ENCODE measurements at regions not wholly inside any gene's neighbourhood (a gene's known extent, or its start where the extent isn't known, plus 50 kb on each side); places are given as distances from the start of the nearest gene placed in this dataset.
"Not testable (repeated sequence)": the region's sequence is repeated elsewhere in the genome, so short reads cannot be mapped to it uniquely, and the experiment has no call there.

DNA sequence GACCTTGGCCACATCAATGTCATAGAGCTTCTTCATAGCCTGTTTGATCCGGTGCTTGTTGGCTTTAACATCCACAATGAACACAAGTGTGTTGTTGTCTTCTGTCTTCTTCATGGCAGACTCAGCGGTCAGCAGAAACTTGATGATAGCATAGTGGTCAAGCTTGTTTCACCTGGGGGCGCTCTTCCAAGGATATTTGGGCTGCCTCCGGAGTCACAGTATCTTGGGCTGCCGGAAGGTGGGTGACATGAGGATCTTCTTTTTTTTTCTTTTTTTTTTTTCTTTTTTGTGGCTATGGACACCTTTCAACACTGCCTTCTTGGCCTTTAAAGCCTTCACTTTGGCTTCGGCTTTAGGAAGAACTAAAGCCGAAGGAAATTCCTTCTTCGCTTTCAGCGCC is 244.6 kb downstream of the GJA1 start:
- 93 to 96% (median 94%) methylated on average over 9 of the region's 9 CpGs for WGBS, 3 donors
- Histone ChIP-seq H3K4me3 (no peak overlapping the region), H3K4me1 (ENCODE audit: insufficient read depth) (no peaks in the 10 kb centered on the region), H3K36me3 (no peaks in the 10 kb centered on the region), H3K27ac (no peak overlapping the region), H3K27me3 (no peaks in the 10 kb centered on the region), H3K9me3 (no peaks in the 10 kb centered on the region)
- intact Hi-C loops (cut with DNase I): no loop called here
- TF ChIP-seq, protein P1, sequence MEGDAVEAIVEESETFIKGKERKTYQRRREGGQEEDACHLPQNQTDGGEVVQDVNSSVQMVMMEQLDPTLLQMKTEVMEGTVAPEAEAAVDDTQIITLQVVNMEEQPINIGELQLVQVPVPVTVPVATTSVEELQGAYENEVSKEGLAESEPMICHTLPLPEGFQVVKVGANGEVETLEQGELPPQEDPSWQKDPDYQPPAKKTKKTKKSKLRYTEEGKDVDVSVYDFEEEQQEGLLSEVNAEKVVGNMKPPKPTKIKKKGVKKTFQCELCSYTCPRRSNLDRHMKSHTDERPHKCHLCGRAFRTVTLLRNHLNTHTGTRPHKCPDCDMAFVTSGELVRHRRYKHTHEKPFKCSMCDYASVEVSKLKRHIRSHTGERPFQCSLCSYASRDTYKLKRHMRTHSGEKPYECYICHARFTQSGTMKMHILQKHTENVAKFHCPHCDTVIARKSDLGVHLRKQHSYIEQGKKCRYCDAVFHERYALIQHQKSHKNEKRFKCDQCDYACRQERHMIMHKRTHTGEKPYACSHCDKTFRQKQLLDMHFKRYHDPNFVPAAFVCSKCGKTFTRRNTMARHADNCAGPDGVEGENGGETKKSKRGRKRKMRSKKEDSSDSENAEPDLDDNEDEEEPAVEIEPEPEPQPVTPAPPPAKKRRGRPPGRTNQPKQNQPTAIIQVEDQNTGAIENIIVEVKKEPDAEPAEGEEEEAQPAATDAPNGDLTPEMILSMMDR (IDR thresholded peaks at IDR 0.05): no peak
- TF ChIP-seq EP300 (IDR thresholded peaks at IDR 0.05) (no peak), POLR2A (IDR thresholded peaks at IDR 0.05) (no peak)
- DNase-seq: no peak

DNA sequence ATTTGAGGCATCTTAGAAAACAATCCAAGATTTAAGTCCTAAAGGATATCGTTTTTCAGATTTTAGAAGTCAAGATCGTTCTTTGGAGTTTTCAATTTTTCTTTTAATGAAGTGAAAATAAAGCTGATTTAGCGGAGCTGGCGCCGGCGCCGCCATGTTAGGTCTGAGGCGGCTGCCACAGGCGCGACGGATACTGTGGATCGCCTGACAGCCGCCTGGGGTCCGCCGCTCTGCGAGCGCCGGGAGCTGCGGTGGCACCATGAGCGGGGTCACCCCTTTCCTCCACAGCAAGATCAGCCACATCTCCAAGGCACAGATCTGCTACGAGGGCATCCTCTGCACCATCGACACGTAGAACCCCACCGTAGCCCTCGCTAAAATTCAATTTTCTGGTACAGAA is 247.2 kb downstream of the GJA1 start:
- H3K27me3 ChIP-seq: no peaks in the 10 kb centered on the region
- no peaks in the 10 kb centered on the region for H3K4me1 ChIP-seq (ENCODE audit: insufficient read depth)
- no peak overlapping the region for H3K4me3 ChIP-seq
- TF ChIP-seq POLR2A (IDR thresholded peaks at IDR 0.05) (no peak), EP300 (IDR thresholded peaks at IDR 0.05) (no peak)
- TF ChIP-seq, protein P1 (IDR thresholded peaks at IDR 0.05): no peak
- H3K9me3 ChIP-seq: no peaks in the 10 kb centered on the region
- DNase-seq: no peak
- H3K27ac ChIP-seq: no peak overlapping the region
- no peaks in the 10 kb centered on the region for H3K36me3 ChIP-seq
- 95 to 98% (median 98%) methylated on average over 25 of the region's 25 CpGs for WGBS, 3 donors
- intact Hi-C loops (cut with DNase I): no loop called here

DNA sequence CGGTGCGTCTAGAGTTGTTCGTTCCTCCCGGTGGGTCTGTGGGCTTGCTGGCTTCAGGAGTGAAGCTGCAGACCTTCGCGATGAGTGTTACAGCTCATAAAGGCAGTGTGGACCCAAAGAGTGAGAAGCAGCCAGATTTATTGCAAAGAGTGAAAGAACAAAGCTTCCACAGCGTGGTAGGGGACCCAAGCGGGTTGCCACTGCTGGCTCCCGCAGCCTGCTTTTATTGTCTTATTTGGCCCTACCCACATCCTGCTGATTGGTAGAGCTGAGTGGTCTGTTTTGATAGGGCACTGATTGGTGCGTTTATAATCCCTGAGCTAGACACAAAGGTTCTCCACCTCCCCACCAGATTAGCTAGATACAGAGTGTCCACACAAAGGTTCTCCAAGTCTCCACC is 250.4 kb downstream of the GJA1 start:
- H3K9me3 ChIP-seq; H3K27ac ChIP-seq; intact Hi-C loops (cut with DNase I); H3K27me3 ChIP-seq; H3K36me3 ChIP-seq; H3K4me3 ChIP-seq; DNase-seq; H3K4me1 ChIP-seq (ENCODE audit: insufficient read depth): not testable (repeated sequence)
- whole genome bisulfite sequencing, 3 donors: 88 to 96% (median 91%) methylated on average over 10 of the region's 10 CpGs

DNA sequence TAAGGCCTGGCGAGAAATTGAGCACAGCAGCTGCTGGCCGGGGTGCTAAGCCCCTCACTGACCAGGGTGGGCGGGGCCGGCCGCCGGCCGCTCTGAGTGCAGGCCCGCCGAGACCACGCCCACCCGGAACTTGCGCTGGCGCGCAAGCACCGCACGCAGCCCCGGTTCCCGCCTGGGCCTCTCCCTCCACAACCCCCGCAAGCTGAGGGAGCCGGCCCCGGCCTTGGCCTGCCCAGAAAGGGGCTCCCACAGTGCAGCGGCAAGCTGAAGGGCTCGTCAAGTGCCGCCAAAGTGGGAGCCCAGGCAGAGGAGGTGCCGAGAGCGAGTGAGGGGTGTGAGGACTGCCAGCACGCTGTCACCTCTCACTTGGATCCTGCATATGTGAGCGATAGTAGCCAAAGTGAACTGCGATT is 251.2 kb downstream of the GJA1 start:
- H3K4me1 ChIP-seq (ENCODE audit: insufficient read depth): no peaks in the 10 kb centered on the region
- H3K4me3 ChIP-seq: no peak overlapping the region
- H3K27ac ChIP-seq: no peak overlapping the region
- WGBS, 3 donors: 85 to 93% (median 91%) methylated on average over 27 to 29 of the region's 29 CpGs
- peak in 2 of 5 donors; percentile 19 to 33 for DNase-seq
- no peaks in the 10 kb centered on the region for H3K9me3 ChIP-seq
- H3K36me3 ChIP-seq: no peaks in the 10 kb centered on the region
- TF ChIP-seq POLR2A (IDR thresholded peaks at IDR 0.05) (no peak), EP300 (IDR thresholded peaks at IDR 0.05) (no peak)
- TF ChIP-seq, protein P1 (IDR thresholded peaks at IDR 0.05): no peak
- H3K27me3 ChIP-seq: peaks cover 2% of the 10 kb centered on the region
- intact Hi-C loops (cut with DNase I): no loop called here

DNA sequence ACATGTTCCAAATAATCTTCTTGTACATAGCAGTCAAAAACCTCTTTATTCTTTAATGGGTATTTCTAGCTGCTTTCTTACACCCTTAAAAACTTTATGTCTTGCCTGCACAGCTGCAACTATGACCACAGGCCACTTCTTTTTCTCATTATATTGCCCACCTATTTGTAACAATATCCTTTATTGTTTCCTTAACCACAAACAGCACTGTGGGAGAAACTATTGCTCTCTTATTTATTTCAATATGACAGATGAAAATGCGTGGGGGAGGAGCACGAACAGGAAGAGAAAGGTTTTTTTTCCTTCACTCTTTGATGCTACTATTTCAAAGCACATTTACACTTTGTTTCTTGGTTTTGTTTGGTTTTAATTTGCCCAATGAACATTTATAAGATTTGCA is 253.5 kb downstream of the GJA1 start:
- intact Hi-C loops (cut with DNase I): no loop called here
- WGBS, 3 donors: 54 to 71% (median 68%) methylated on average over 2 of the region's 2 CpGs
- Histone ChIP-seq H3K27ac (no peak overlapping the region), H3K27me3 (peaks cover 2% of the 10 kb centered on the region), H3K4me1 (ENCODE audit: insufficient read depth) (no peaks in the 10 kb centered on the region), H3K9me3 (no peaks in the 10 kb centered on the region), H3K36me3 (no peaks in the 10 kb centered on the region), H3K4me3 (no peak overlapping the region)
- no peak for DNase-seq
- TF ChIP-seq EP300 (IDR thresholded peaks at IDR 0.05): no peak

DNA sequence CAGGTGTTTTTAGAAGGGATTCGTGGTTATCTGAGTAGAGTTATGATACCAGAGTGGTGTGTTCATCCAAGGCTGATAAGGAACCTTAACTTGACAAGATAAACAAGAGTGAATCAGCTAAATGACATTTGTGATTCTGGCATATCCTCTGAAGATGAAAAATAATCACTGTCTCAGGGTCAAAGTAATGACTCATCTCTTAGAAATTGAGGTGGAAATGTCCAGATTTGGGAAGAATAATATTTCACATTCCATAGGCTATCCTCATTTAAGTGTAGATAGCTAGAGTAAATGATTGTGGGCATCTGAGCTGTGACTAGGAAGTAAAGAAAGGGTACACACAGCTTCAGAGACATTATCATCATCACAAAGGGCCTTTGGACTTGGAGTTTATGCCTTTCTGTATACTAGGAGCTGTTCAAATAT is 255.7 kb downstream of the GJA1 start:
- Histone ChIP-seq H3K4me3 (no peak overlapping the region), H3K27me3 (peaks cover 2% of the 10 kb centered on the region), H3K9me3 (no peaks in the 10 kb centered on the region), H3K36me3 (no peaks in the 10 kb centered on the region), H3K4me1 (ENCODE audit: insufficient read depth) (peaks cover 1% of the 10 kb centered on the region), H3K27ac (no peak overlapping the region)
- TF ChIP-seq POLR2A (IDR thresholded peaks at IDR 0.05) (no peak), EP300 (IDR thresholded peaks at IDR 0.05) (no peak)
- TF ChIP-seq, protein P1 (IDR thresholded peaks at IDR 0.05): no peak
- 6 to 21% (median 14%) methylated on average over 1 of the region's 1 CpG for WGBS, 3 donors
- intact Hi-C loops (cut with DNase I): no loop called here
- no peak for DNase-seq

Data from ovary (tissue), 7 donors.